ENCODE measurements at regions not wholly inside any gene's neighbourhood (a gene's known extent, or its start where the extent isn't known, plus 50 kb on each side); places are given as distances from the start of the nearest gene placed in this dataset.

- Histone ChIP-seq H3F3A (ENCODE audit: insufficient read depth, low read length) (no peaks in the 10 kb centered on the region), H3K27ac (ENCODE audit: low read length) (no peak overlapping the region), H3K9me2 (replicated peaks; ENCODE audit: insufficient read depth, low read length) (no peaks in the 10 kb centered on the region), H3K36me3 (replicated peaks; ENCODE audit: insufficient read depth, low read length) (no peaks in the 10 kb centered on the region), H3K4me3 (ENCODE audit: low read length) (no peak overlapping the region), H2AFZ (ENCODE audit: low read length) (no peak overlapping the region), H3K9ac (ENCODE audit: low read length) (no peak overlapping the region), H3K4me2 (ENCODE audit: low read depth, low read length) (no peak overlapping the region), H3K4me1 (ENCODE audit: low read length) (no peaks in the 10 kb centered on the region), H3K9me3 (replicated peaks; ENCODE audit: insufficient read depth, low read length) (no peaks in the 10 kb centered on the region), H3K27me3 (replicated peaks; ENCODE audit: insufficient read depth, low read length) (no peaks in the 10 kb centered on the region), H3K79me2 (ENCODE audit: low read length) (no peaks in the 10 kb centered on the region), H4K20me1 (ENCODE audit: insufficient read depth, low read length) (no peaks in the 10 kb centered on the region)
- TF ChIP-seq EZH2phosphoT487 (IDR thresholded peaks at IDR 0.05; ENCODE audit: low read length) = no peak
- no peak for TF ChIP-seq EZH2 (optimal IDR thresholded peaks at IDR 0.05; ENCODE audit: low read depth, low read length)
- no peak for TF ChIP-seq CTCF (IDR thresholded peaks at IDR 0.05; ENCODE audit: low read length)
- DNase-seq = no peak
These were observed 329.1 kb upstream of the SMIM31 start for GRCh38 chr4:164424846-164425245.

- Histone ChIP-seq H3F3A (ENCODE audit: insufficient read depth, low read length) (no peaks in the 10 kb centered on the region), H4K20me1 (ENCODE audit: insufficient read depth, low read length) (no peaks in the 10 kb centered on the region), H2AFZ (ENCODE audit: low read length) (no peak overlapping the region), H3K4me3 (ENCODE audit: low read length) (no peak overlapping the region), H3K36me3 (replicated peaks; ENCODE audit: insufficient read depth, low read length) (no peaks in the 10 kb centered on the region), H3K9me3 (replicated peaks; ENCODE audit: insufficient read depth, low read length) (no peaks in the 10 kb centered on the region), H3K27me3 (replicated peaks; ENCODE audit: insufficient read depth, low read length) (no peaks in the 10 kb centered on the region), H3K27ac (ENCODE audit: low read length) (no peak overlapping the region), H3K9me2 (replicated peaks; ENCODE audit: insufficient read depth, low read length) (no peaks in the 10 kb centered on the region), H3K4me1 (ENCODE audit: low read length) (no peaks in the 10 kb centered on the region), H3K4me2 (ENCODE audit: low read depth, low read length) (no peak overlapping the region), H3K79me2 (ENCODE audit: low read length) (no peaks in the 10 kb centered on the region), H3K9ac (ENCODE audit: low read length) (no peak overlapping the region)
- TF ChIP-seq EZH2 (optimal IDR thresholded peaks at IDR 0.05; ENCODE audit: low read depth, low read length) (no peak), EZH2phosphoT487 (IDR thresholded peaks at IDR 0.05; ENCODE audit: low read length) (no peak)
- DNase-seq = no peak
These were observed 325.4 kb upstream of the SMIM31 start for GRCh38 chr4:164428561-164428960.

GRCh38 chr4:164438321-164438720 lies 315.6 kb upstream of the SMIM31 start:
- no peak overlapping the region for H3K4me3 ChIP-seq (ENCODE audit: low read length)
- DNase-seq = no peak
- H3K4me1 ChIP-seq (ENCODE audit: low read length) = no peaks in the 10 kb centered on the region
- H3K27me3 ChIP-seq (replicated peaks; ENCODE audit: insufficient read depth, low read length) = no peaks in the 10 kb centered on the region
- no peak overlapping the region for H3K4me2 ChIP-seq (ENCODE audit: low read depth, low read length)
- H3K36me3 ChIP-seq (replicated peaks; ENCODE audit: insufficient read depth, low read length) = no peaks in the 10 kb centered on the region
- no peaks in the 10 kb centered on the region for H3K9me2 ChIP-seq (replicated peaks; ENCODE audit: insufficient read depth, low read length)
- no peaks in the 10 kb centered on the region for H4K20me1 ChIP-seq (ENCODE audit: insufficient read depth, low read length)
- H3K79me2 ChIP-seq (ENCODE audit: low read length) = no peaks in the 10 kb centered on the region
- no peaks in the 10 kb centered on the region for H3F3A ChIP-seq (ENCODE audit: insufficient read depth, low read length)
- no peak overlapping the region for H3K9ac ChIP-seq (ENCODE audit: low read length)
- H2AFZ ChIP-seq (ENCODE audit: low read length) = no peak overlapping the region
- H3K9me3 ChIP-seq (replicated peaks; ENCODE audit: insufficient read depth, low read length) = no peaks in the 10 kb centered on the region
- H3K27ac ChIP-seq (ENCODE audit: low read length) = no peak overlapping the region
- TF ChIP-seq CTCF (IDR thresholded peaks at IDR 0.05; ENCODE audit: low read length) (no peak), EZH2phosphoT487 (IDR thresholded peaks at IDR 0.05; ENCODE audit: low read length) (no peak), EZH2 (optimal IDR thresholded peaks at IDR 0.05; ENCODE audit: low read depth, low read length) (no peak)

GRCh38 chr4:164439037-164439436 lies 314.9 kb upstream of the SMIM31 start:
- Histone ChIP-seq H3K4me3 (ENCODE audit: low read length) (no peak overlapping the region), H3K9me2 (replicated peaks; ENCODE audit: insufficient read depth, low read length) (no peaks in the 10 kb centered on the region), H4K20me1 (ENCODE audit: insufficient read depth, low read length) (no peaks in the 10 kb centered on the region), H3K4me2 (ENCODE audit: low read depth, low read length) (no peak overlapping the region), H3K27ac (ENCODE audit: low read length) (no peak overlapping the region), H2AFZ (ENCODE audit: low read length) (no peak overlapping the region), H3K79me2 (ENCODE audit: low read length) (no peaks in the 10 kb centered on the region), H3K36me3 (replicated peaks; ENCODE audit: insufficient read depth, low read length) (no peaks in the 10 kb centered on the region), H3F3A (ENCODE audit: insufficient read depth, low read length) (no peaks in the 10 kb centered on the region), H3K9me3 (replicated peaks; ENCODE audit: insufficient read depth, low read length) (no peaks in the 10 kb centered on the region), H3K4me1 (ENCODE audit: low read length) (no peaks in the 10 kb centered on the region), H3K27me3 (replicated peaks; ENCODE audit: insufficient read depth, low read length) (no peaks in the 10 kb centered on the region), H3K9ac (ENCODE audit: low read length) (no peak overlapping the region)
- TF ChIP-seq EZH2phosphoT487 (IDR thresholded peaks at IDR 0.05; ENCODE audit: low read length) (no peak), EZH2 (optimal IDR thresholded peaks at IDR 0.05; ENCODE audit: low read depth, low read length) (no peak), CTCF (IDR thresholded peaks at IDR 0.05; ENCODE audit: low read length) (no peak)
- DNase-seq = no peak
